H9 (cell line): ENCODE measurements at regions not wholly inside any gene's neighbourhood (a gene's known extent, or its start where the extent isn't known, plus 50 kb on each side); places are given as distances from the start of the nearest gene placed in this dataset.

Source experiments
- DNase-seq: peaks from one replicate; pipeline ENCODE4 v3.0.0-alpha.2; 2017
- H2AFZ ChIP-seq: one replicate; pipeline ENCODE4 v1.6.1; 2013; ENCODE audit warnings: mild to moderate bottlenecking, low read length, control low read depth, moderate library complexity
- H2AK5ac ChIP-seq: 2 replicates; pipeline ENCODE4 v1.6.1; 2013; ENCODE audit warnings: low read length, control low read depth, mixed read lengths; ENCODE audit not compliant: insufficient read length
- H2BK120ac ChIP-seq: one replicate; pipeline ENCODE4 v1.6.1; 2013; ENCODE audit warnings: low read depth, mild to moderate bottlenecking, low read length, control low read depth, inconsistent platforms; ENCODE audit not compliant: poor library complexity, severe bottlenecking
- H2BK12ac ChIP-seq: 2 replicates; pipeline ENCODE4 v1.6.1; 2013; ENCODE audit warnings: low read length, control low read depth, mixed read lengths, low read depth; ENCODE audit not compliant: insufficient read length
- H2BK15ac ChIP-seq: 2 replicates; pipeline ENCODE4 v1.6.1; 2013; ENCODE audit warnings: low read depth, low read length, control low read depth
- H2BK20ac ChIP-seq: one replicate; pipeline ENCODE4 v1.6.1; 2013; ENCODE audit warnings: low read depth, mild to moderate bottlenecking, low read length, control low read depth, inconsistent platforms; ENCODE audit not compliant: poor library complexity, severe bottlenecking
- H2BK5ac ChIP-seq: 2 replicates; pipeline ENCODE4 v1.6.1; 2013; ENCODE audit warnings: low read length, control low read depth, mixed read lengths; ENCODE audit not compliant: insufficient read length
- H3K14ac ChIP-seq: 2 replicates; pipeline ENCODE4 v1.6.1; 2013; ENCODE audit warnings: low read length, control low read depth; ENCODE audit not compliant: insufficient read depth
- H3K18ac ChIP-seq: 2 replicates; pipeline ENCODE4 v1.6.1; 2013; ENCODE audit warnings: low read depth, mild to moderate bottlenecking, mixed read lengths, low read length, control low read depth; ENCODE audit not compliant: insufficient read length
- H3K23ac ChIP-seq: 2 replicates; pipeline ENCODE4 v1.6.1; 2013; ENCODE audit warnings: low read length, control low read depth, mixed read lengths, low read depth; ENCODE audit not compliant: insufficient read length
- H3K23me2 ChIP-seq: 2 replicates; pipeline ENCODE4 v1.6.1; 2013; ENCODE audit warnings: low read depth, mild to moderate bottlenecking, mixed read lengths, low read length, control low read depth; ENCODE audit not compliant: insufficient read length, poor library complexity, severe bottlenecking
- H3K27ac ChIP-seq: 2 replicates; pipeline ENCODE4 v1.5.1; 2013; ENCODE audit warnings: low read length, control low read depth, mixed read lengths, low read depth; ENCODE audit not compliant: insufficient read length
- H3K27me3 ChIP-seq: 2 replicates; pipeline ENCODE4 v1.6.1; 2013; ENCODE audit warnings: low read length, control low read depth, inconsistent platforms; ENCODE audit not compliant: insufficient read depth
- H3K4ac ChIP-seq: 2 replicates; pipeline ENCODE4 v1.6.1; 2013; ENCODE audit warnings: low read depth, mild to moderate bottlenecking, control low read depth, inconsistent platforms, low read length, moderate library complexity
- H3K4me1 ChIP-seq: 2 replicates; pipeline ENCODE4 v1.6.1; 2013; ENCODE audit warnings: low read length, control low read depth, inconsistent platforms; ENCODE audit not compliant: insufficient read depth
- H3K4me2 ChIP-seq: 2 replicates; pipeline ENCODE4 v1.6.1; 2013; ENCODE audit warnings: low read length, control low read depth, mixed read lengths; ENCODE audit not compliant: insufficient read length, insufficient read depth
- H3K56ac ChIP-seq: 2 replicates; pipeline ENCODE4 v1.6.1; 2013; ENCODE audit warnings: low read depth, mild to moderate bottlenecking, mixed read lengths, low read length, control low read depth; ENCODE audit not compliant: insufficient read length
- H3K79me1 ChIP-seq: 2 replicates; pipeline ENCODE4 v1.6.1; 2013; ENCODE audit warnings: low read depth, mild to moderate bottlenecking, moderate library complexity, low read length, control low read depth, inconsistent platforms; ENCODE audit not compliant: insufficient read depth, poor library complexity, severe bottlenecking
- H3K79me2 ChIP-seq: 2 replicates; pipeline ENCODE4 v1.6.1; 2013; ENCODE audit warnings: low read length, control low read depth, inconsistent platforms; ENCODE audit not compliant: insufficient read depth
- H3K9ac ChIP-seq: 2 replicates; pipeline ENCODE4 v1.6.1; 2013; ENCODE audit warnings: low read length, control low read depth, mixed read lengths; ENCODE audit not compliant: insufficient read length; ENCODE audit errors: extremely low read depth
- H3K9me3 ChIP-seq: one replicate; pipeline ENCODE4 v1.6.1; 2013; ENCODE audit warnings: low read depth, low read length, inconsistent platforms; ENCODE audit not compliant: control insufficient read depth
- H3T11ph ChIP-seq: one replicate; pipeline ENCODE4 v1.6.1; 2013; ENCODE audit warnings: mild to moderate bottlenecking, low read length, control low read depth, inconsistent platforms
- H4K20me1 ChIP-seq: one replicate; pipeline ENCODE4 v1.6.1; 2013; ENCODE audit not compliant: control insufficient read depth, insufficient read length, insufficient read depth
- H4K5ac ChIP-seq: 2 replicates; pipeline ENCODE4 v1.6.1; 2013; ENCODE audit warnings: low read depth, mild to moderate bottlenecking, mixed read lengths, low read length, control low read depth; ENCODE audit not compliant: insufficient read length
- H4K8ac ChIP-seq: replicated peaks from 2 replicates; pipeline ENCODE4 v1.6.1; 2013; ENCODE audit warnings: low read length, control low read depth, mixed read lengths, low read depth; ENCODE audit not compliant: insufficient read length
- H4K91ac ChIP-seq: 2 replicates; pipeline ENCODE4 v1.6.1; 2013; ENCODE audit warnings: low read depth, mild to moderate bottlenecking, moderate library complexity, mixed read lengths, low read length, control low read depth; ENCODE audit not compliant: insufficient read length
- H3K27ac Mint-ChIP-seq, 3 experiments: 2 replicates in 2 of 3; 3 replicates in 1 of 3; pipeline ENCODE4 v1.8.0; 2020 to 2021; ENCODE audit warnings: mixed read lengths in 3 of 3, mild to moderate bottlenecking in 1 of 3, moderate library complexity in 1 of 3
- H3K27me3 Mint-ChIP-seq: 2 replicates; pipeline ENCODE4 v1.8.0; 2021; ENCODE audit warnings: low read depth, mild to moderate bottlenecking, moderate library complexity, mixed read lengths
- H3K36me3 Mint-ChIP-seq, 3 experiments: 2 replicates in 2 of 3; 3 replicates in 1 of 3; pipeline ENCODE4 v1.8.0; 2020 to 2021; ENCODE audit warnings: low read depth in 3 of 3, mixed read lengths in 3 of 3; ENCODE audit not compliant: insufficient read depth in 1 of 3
- H3K4me1 Mint-ChIP-seq, 2 experiments: 2 replicates each; pipeline ENCODE4 v1.8.0; 2020; ENCODE audit warnings: mixed read lengths in 2 of 2
- H3K4me3 Mint-ChIP-seq, 2 experiments: 2 replicates in 1 of 2; 3 replicates in 1 of 2; pipeline ENCODE4 v1.8.0; 2020 to 2021; ENCODE audit warnings: mild to moderate bottlenecking in 2 of 2, mixed read lengths in 2 of 2, moderate library complexity in 1 of 2
- H3K9me3 Mint-ChIP-seq, 2 experiments: 2 replicates in 1 of 2; 3 replicates in 1 of 2; pipeline ENCODE4 v1.8.0; 2020; ENCODE audit warnings: mild to moderate bottlenecking in 2 of 2, mixed read lengths in 2 of 2, moderate library complexity in 1 of 2
- CTCF ChIP-seq: fragments of 200-600 bp; sonication (generic); conservative IDR thresholded peaks from 3 replicates; pipeline ENCODE4 v1.8.0; 2021; ENCODE audit warnings: antibody characterized with exemption, mild to moderate bottlenecking
- WGBS: extraction: QIAGEN DNeasy Blood & Tissue Kit; methylation state at CpG from one replicate; pipeline ENCODE4 v1.1.7; 2013; ENCODE audit warnings: missing lambda C conversion rate, low lambda C conversion rate, mixed read lengths; ENCODE audit not compliant: insufficient read length; ENCODE audit errors: extremely low coverage; 5-methylcytosine and 5-hydroxymethylcytosine counted together

GRCh38 chr15:95254263-95254662, 1022.9 kb downstream of the MCTP2 start:
- Histone ChIP-seq H3K23ac (no peak overlapping the region), H3T11ph (no peak overlapping the region), H4K91ac (no peak overlapping the region), H3K9ac (no peak overlapping the region), H3K27me3 (no peaks in the 10 kb centered on the region), H3K9me3 (no peaks in the 10 kb centered on the region), H2BK20ac (no peak overlapping the region), H3K56ac (no peak overlapping the region), H2BK120ac (no peak overlapping the region), H4K5ac (no peak overlapping the region), H2AK5ac (no peak overlapping the region), H3K79me2 (no peaks in the 10 kb centered on the region), H3K4ac (no peak overlapping the region), H4K20me1 (no peaks in the 10 kb centered on the region), H2BK12ac (no peak overlapping the region), H3K18ac (no peak overlapping the region), H3K4me1 (no peaks in the 10 kb centered on the region), H3K4me2 (no peak overlapping the region), H2AFZ (no peak overlapping the region), H3K23me2 (no peaks in the 10 kb centered on the region), H4K8ac (no peak overlapping the region), H3K27ac (no peak overlapping the region), H3K14ac (no peak overlapping the region), H2BK15ac (no peak overlapping the region), H2BK5ac (no peak overlapping the region), H3K79me1 (no peaks in the 10 kb centered on the region)
- Mint-ChIP-seq H3K27ac (no peak overlapping the region), H3K4me3 (no peak overlapping the region), H3K9me3 (no peaks in the 10 kb centered on the region), H3K4me1 (no peaks in the 10 kb centered on the region), H3K27me3 (no peaks in the 10 kb centered on the region), H3K36me3 (no peaks in the 10 kb centered on the region)
- DNase-seq: no peak
- no CpG with 5 or more reads among the region's 3 CpGs for WGBS
- no peak for TF ChIP-seq CTCF
